ENCODE measurements at regions not wholly inside any gene's neighbourhood (a gene's known extent, or its start where the extent isn't known, plus 50 kb on each side); places are given as distances from the start of the nearest gene placed in this dataset.

GRCh38 chr1:110771245-110772022 lies 96.7 kb upstream of the KCNA3 start:
- TF ChIP-seq YY1 (IDR thresholded peaks at IDR 0.05; ENCODE audit: low read depth) (no peak), REST (IDR thresholded peaks at IDR 0.05; ENCODE audit: low read depth) (no peak), NFIC (IDR thresholded peaks at IDR 0.05) (no peak), TCF12 (IDR thresholded peaks at IDR 0.05; ENCODE audit: low read depth) (no peak), ZBTB7A (IDR thresholded peaks at IDR 0.05; ENCODE audit: low read depth) (no peak), RAD21 (IDR thresholded peaks at IDR 0.05; ENCODE audit: low read depth) (no peak), MAX (IDR thresholded peaks at IDR 0.05) (no peak), FOXM1 (IDR thresholded peaks at IDR 0.05; ENCODE audit: borderline replicate concordance, low read depth) (no peak), TEAD4 (IDR thresholded peaks at IDR 0.05) (no peak), CREB1 (IDR thresholded peaks at IDR 0.05; ENCODE audit: low read depth) (no peak), EP300 (IDR thresholded peaks at IDR 0.05; ENCODE audit: borderline replicate concordance) (no peak), CEBPB (IDR thresholded peaks at IDR 0.05) (no peak), EGR1 (IDR thresholded peaks at IDR 0.05) (no peak)
- TF ChIP-seq, protein P1, sequence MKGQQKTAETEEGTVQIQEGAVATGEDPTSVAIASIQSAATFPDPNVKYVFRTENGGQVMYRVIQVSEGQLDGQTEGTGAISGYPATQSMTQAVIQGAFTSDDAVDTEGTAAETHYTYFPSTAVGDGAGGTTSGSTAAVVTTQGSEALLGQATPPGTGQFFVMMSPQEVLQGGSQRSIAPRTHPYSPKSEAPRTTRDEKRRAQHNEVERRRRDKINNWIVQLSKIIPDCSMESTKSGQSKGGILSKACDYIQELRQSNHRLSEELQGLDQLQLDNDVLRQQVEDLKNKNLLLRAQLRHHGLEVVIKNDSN (IDR thresholded peaks at IDR 0.05) = no peak

GRCh38 chr1:110770832-110771231 lies 96.1 kb upstream of the KCNA3 start:
- TF ChIP-seq REST (IDR thresholded peaks at IDR 0.05; ENCODE audit: low read depth) = no peak
- TF ChIP-seq TAF1 (IDR thresholded peaks at IDR 0.05; ENCODE audit: low read depth) = no peak
- TF ChIP-seq RAD21 (IDR thresholded peaks at IDR 0.05; ENCODE audit: low read depth) = no peak
- no peak for TF ChIP-seq YY1 (IDR thresholded peaks at IDR 0.05; ENCODE audit: low read depth)
- TF ChIP-seq MAX (IDR thresholded peaks at IDR 0.05) = no peak
- no peak for TF ChIP-seq CREB1 (IDR thresholded peaks at IDR 0.05; ENCODE audit: low read depth)
- no peak for TF ChIP-seq EP300 (IDR thresholded peaks at IDR 0.05; ENCODE audit: borderline replicate concordance)
- TF ChIP-seq EGR1 (IDR thresholded peaks at IDR 0.05) = no peak

- TF ChIP-seq TEAD4 (IDR thresholded peaks at IDR 0.05) = no peak
- no peak for TF ChIP-seq RAD21 (IDR thresholded peaks at IDR 0.05; ENCODE audit: low read depth)
- TF ChIP-seq FOXM1 (IDR thresholded peaks at IDR 0.05; ENCODE audit: borderline replicate concordance, low read depth) = no peak
- TF ChIP-seq TCF12 (IDR thresholded peaks at IDR 0.05; ENCODE audit: low read depth) = no peak
- no peak for TF ChIP-seq YY1 (IDR thresholded peaks at IDR 0.05; ENCODE audit: low read depth)
- TF ChIP-seq, protein P1 (IDR thresholded peaks at IDR 0.05) = no peak
These were observed 93.9 kb upstream of the KCNA3 start for GRCh38 chr1:110768605-110769004.

- TF ChIP-seq TCF12 (IDR thresholded peaks at IDR 0.05; ENCODE audit: low read depth) (no peak), EP300 (IDR thresholded peaks at IDR 0.05; ENCODE audit: borderline replicate concordance) (no peak), CREB1 (IDR thresholded peaks at IDR 0.05; ENCODE audit: low read depth) (no peak), MAX (IDR thresholded peaks at IDR 0.05) (no peak), FOXM1 (IDR thresholded peaks at IDR 0.05; ENCODE audit: borderline replicate concordance, low read depth) (no peak), TEAD4 (IDR thresholded peaks at IDR 0.05) (no peak), ZBTB7A (IDR thresholded peaks at IDR 0.05; ENCODE audit: low read depth) (no peak), EGR1 (IDR thresholded peaks at IDR 0.05) (no peak), TAF1 (IDR thresholded peaks at IDR 0.05; ENCODE audit: low read depth) (no peak), CEBPB (IDR thresholded peaks at IDR 0.05) (no peak), YY1 (IDR thresholded peaks at IDR 0.05; ENCODE audit: low read depth) (no peak), RAD21 (IDR thresholded peaks at IDR 0.05; ENCODE audit: low read depth) (no peak), NFIC (IDR thresholded peaks at IDR 0.05) (no peak), REST (IDR thresholded peaks at IDR 0.05; ENCODE audit: low read depth) (no peak)
- TF ChIP-seq, protein P1 (IDR thresholded peaks at IDR 0.05) = no peak
These were observed 91.6 kb upstream of the KCNA3 start for GRCh38 chr1:110766336-110766647.
